ENCODE measurements at regions not wholly inside any gene's neighbourhood (a gene's known extent, or its start where the extent isn't known, plus 50 kb on each side); places are given as distances from the start of the nearest gene placed in this dataset.

- no peak overlapping the region for H3K4me2 ChIP-seq (ENCODE audit: low read depth, low read length)
- DNase-seq (no peak), ATAC-seq (ENCODE audit: low read depth) (no peak)
- H3K27ac ChIP-seq (ENCODE audit: insufficient read depth, low read length), result no peak overlapping the region
- no peak overlapping the region for H3K9ac ChIP-seq (ENCODE audit: low read depth, low read length)
- H4K91ac ChIP-seq (ENCODE audit: insufficient read depth, low read depth, low read length), result no peak overlapping the region
- H3K4ac ChIP-seq (ENCODE audit: low read depth, low read length), result no peak overlapping the region
- TF ChIP-seq NFE2L2 (IDR thresholded peaks at IDR 0.05; ENCODE audit: low read depth, low read length), result no peak
- no peak for TF ChIP-seq POLR2A (IDR thresholded peaks at IDR 0.05; ENCODE audit: low read depth, low read length)
- no peak for TF ChIP-seq RAD21 (IDR thresholded peaks at IDR 0.05; ENCODE audit: low read length)
- TF ChIP-seq MAFK (IDR thresholded peaks at IDR 0.05; ENCODE audit: low read depth, low read length), result no peak
- TF ChIP-seq SMC3 (IDR thresholded peaks at IDR 0.05; ENCODE audit: low read depth, low read length), result no peak
- no peak for TF ChIP-seq MAZ (IDR thresholded peaks at IDR 0.05; ENCODE audit: borderline replicate concordance, low read depth, low read length)
- TF ChIP-seq CHD1 (IDR thresholded peaks at IDR 0.05; ENCODE audit: low read depth, low read length), result no peak
- no peak for TF ChIP-seq BHLHE40 (IDR thresholded peaks at IDR 0.05; ENCODE audit: low read depth, low read length)
- TF ChIP-seq, protein P1, sequence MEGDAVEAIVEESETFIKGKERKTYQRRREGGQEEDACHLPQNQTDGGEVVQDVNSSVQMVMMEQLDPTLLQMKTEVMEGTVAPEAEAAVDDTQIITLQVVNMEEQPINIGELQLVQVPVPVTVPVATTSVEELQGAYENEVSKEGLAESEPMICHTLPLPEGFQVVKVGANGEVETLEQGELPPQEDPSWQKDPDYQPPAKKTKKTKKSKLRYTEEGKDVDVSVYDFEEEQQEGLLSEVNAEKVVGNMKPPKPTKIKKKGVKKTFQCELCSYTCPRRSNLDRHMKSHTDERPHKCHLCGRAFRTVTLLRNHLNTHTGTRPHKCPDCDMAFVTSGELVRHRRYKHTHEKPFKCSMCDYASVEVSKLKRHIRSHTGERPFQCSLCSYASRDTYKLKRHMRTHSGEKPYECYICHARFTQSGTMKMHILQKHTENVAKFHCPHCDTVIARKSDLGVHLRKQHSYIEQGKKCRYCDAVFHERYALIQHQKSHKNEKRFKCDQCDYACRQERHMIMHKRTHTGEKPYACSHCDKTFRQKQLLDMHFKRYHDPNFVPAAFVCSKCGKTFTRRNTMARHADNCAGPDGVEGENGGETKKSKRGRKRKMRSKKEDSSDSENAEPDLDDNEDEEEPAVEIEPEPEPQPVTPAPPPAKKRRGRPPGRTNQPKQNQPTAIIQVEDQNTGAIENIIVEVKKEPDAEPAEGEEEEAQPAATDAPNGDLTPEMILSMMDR (conservative IDR thresholded peaks at IDR 0.05; ENCODE audit: low read depth, low read length), result no peak
- TF ChIP-seq MXI1 (IDR thresholded peaks at IDR 0.05; ENCODE audit: borderline replicate concordance, low read depth, low read length), result no peak
- TF ChIP-seq, protein P2, sequence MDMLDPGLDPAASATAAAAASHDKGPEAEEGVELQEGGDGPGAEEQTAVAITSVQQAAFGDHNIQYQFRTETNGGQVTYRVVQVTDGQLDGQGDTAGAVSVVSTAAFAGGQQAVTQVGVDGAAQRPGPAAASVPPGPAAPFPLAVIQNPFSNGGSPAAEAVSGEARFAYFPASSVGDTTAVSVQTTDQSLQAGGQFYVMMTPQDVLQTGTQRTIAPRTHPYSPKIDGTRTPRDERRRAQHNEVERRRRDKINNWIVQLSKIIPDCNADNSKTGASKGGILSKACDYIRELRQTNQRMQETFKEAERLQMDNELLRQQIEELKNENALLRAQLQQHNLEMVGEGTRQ (IDR thresholded peaks at IDR 0.05; ENCODE audit: low read depth, low read length), result no peak
- TF ChIP-seq ELK1 (IDR thresholded peaks at IDR 0.05; ENCODE audit: borderline replicate concordance, low read depth, low read length), result no peak
- no peak for TF ChIP-seq FOS (IDR thresholded peaks at IDR 0.05; ENCODE audit: low read depth, low read length)
- TF ChIP-seq CEBPB (IDR thresholded peaks at IDR 0.05; ENCODE audit: low read depth, low read length), result no peak
- H2AFZ ChIP-seq (replicated peaks; ENCODE audit: low read length, poor library complexity), result no peak overlapping the region
- no peaks in the 10 kb centered on the region for H3K4me1 ChIP-seq (ENCODE audit: control insufficient read depth, insufficient read depth, low read length)
- no peak overlapping the region for H4K8ac ChIP-seq (ENCODE audit: low read depth in 2 of 2, low read length in 2 of 2)
- intact Hi-C loops (cut with micrococcal nuclease), result no loop called here
- peaks cover 58% of the 10 kb centered on the region for H3K9me3 ChIP-seq (ENCODE audit: control insufficient read depth, insufficient read depth, low read length)
- H2AK5ac ChIP-seq (ENCODE audit: low read depth, low read length), result no peak overlapping the region
- no peaks in the 10 kb centered on the region for H3K36me3 ChIP-seq (ENCODE audit: control insufficient read depth, insufficient read depth, low read length)
- H2BK120ac ChIP-seq (ENCODE audit: low read depth, low read length), result no peak overlapping the region
- dilution Hi-C loops (cut with HindIII; ENCODE audit: low sequenced_read_pairs, unreplicated experiment), result no loop called here
- no peak overlapping the region for H3K56ac ChIP-seq (ENCODE audit: extremely low read depth, insufficient read depth, low read length)
- POLR2A ChIA-PET (ENCODE audit: unreplicated experiment), result no interaction called here
- CTCF ChIA-PET, result no interaction called here
- H4K20me1 ChIP-seq (ENCODE audit: insufficient read depth, low read length), result no peaks in the 10 kb centered on the region
- no peak overlapping the region for H2BK15ac ChIP-seq (ENCODE audit: low read depth, low read length)
- no peaks in the 10 kb centered on the region for H3K27me3 ChIP-seq (ENCODE audit: control insufficient read depth, insufficient read depth, low read length)
- in situ Hi-C loops (cut with MboI; ENCODE audit: low sequenced_read_pairs), result no loop called here
- no peak overlapping the region for H3K4me3 ChIP-seq (ENCODE audit: insufficient read depth, low read depth, low read length)
- H2BK5ac ChIP-seq (ENCODE audit: low read depth, low read length, poor library complexity, severe bottlenecking), result no peak overlapping the region
- no peak overlapping the region for H3K23ac ChIP-seq (ENCODE audit: low read depth, low read length)
- no peak overlapping the region for H2AK9ac ChIP-seq (replicated peaks; ENCODE audit: low read depth, low read length, poor library complexity)
- no peak overlapping the region for H3K14ac ChIP-seq (replicated peaks; ENCODE audit: low read depth, low read length)
- H3K9me1 ChIP-seq (ENCODE audit: insufficient read depth, low read length), result no peaks in the 10 kb centered on the region
- H3K79me1 ChIP-seq (ENCODE audit: low read depth in 1 of 2, low read length in 2 of 2), result no peaks in the 10 kb centered on the region
- H2BK20ac ChIP-seq (ENCODE audit: low read depth, low read length), result no peak overlapping the region
- WGBS, 2 experiments (ENCODE audit: extremely low coverage in 2 of 2, insufficient read length in 1 of 2), result 62% methylated on average over 4 of the region's 17 CpGs; no CpG with 5 or more reads in 1 of the 2 experiments
- H3K18ac ChIP-seq (ENCODE audit: low read depth, low read length), result no peak overlapping the region
- BruUV-seq (replicated peaks), result no TSS peak
- no peak overlapping the region for H4K5ac ChIP-seq (ENCODE audit: low read depth, low read length)
Observed at GRCh38 chr22:49466878-49467595, 360.6 kb downstream of the BRD1 start.

Data from IMR-90 (cell line).